ENCODE measurements at regions not wholly inside any gene's neighbourhood (a gene's known extent, or its start where the extent isn't known, plus 50 kb on each side); places are given as distances from the start of the nearest gene placed in this dataset.

DNA sequence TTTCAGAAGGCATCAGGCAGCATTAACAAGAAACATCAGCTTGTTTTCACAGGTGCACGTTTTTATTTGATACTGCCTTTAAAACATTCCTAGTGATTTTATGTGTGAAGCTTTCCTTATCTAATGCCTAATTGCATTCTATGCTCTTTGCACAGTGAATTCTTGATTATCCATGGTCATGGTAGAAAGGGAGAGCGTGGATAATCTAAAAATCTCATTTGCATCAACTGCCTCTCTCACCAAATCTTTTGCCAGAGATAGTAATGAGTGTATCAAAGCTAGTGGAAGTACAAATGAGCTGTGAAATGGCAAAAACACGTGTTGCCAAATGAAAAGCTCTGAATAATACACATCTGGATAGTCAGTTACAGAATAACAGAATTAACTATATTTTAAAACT lies 170.5 kb downstream of the NAA11 start:
- Histone ChIP-seq H3K27me3 (ENCODE audit: insufficient read depth, low read depth, severe bottlenecking) (no peaks in the 10 kb centered on the region), H3K4me3 (ENCODE audit: low read depth, low read length) (no peak overlapping the region), H3K27ac (no peak overlapping the region), H3K9me3 (ENCODE audit: severe bottlenecking) (peaks cover 5% of the 10 kb centered on the region), H3K36me3 (no peaks in the 10 kb centered on the region)
- no peak for DNase-seq
- TF ChIP-seq, protein P1, sequence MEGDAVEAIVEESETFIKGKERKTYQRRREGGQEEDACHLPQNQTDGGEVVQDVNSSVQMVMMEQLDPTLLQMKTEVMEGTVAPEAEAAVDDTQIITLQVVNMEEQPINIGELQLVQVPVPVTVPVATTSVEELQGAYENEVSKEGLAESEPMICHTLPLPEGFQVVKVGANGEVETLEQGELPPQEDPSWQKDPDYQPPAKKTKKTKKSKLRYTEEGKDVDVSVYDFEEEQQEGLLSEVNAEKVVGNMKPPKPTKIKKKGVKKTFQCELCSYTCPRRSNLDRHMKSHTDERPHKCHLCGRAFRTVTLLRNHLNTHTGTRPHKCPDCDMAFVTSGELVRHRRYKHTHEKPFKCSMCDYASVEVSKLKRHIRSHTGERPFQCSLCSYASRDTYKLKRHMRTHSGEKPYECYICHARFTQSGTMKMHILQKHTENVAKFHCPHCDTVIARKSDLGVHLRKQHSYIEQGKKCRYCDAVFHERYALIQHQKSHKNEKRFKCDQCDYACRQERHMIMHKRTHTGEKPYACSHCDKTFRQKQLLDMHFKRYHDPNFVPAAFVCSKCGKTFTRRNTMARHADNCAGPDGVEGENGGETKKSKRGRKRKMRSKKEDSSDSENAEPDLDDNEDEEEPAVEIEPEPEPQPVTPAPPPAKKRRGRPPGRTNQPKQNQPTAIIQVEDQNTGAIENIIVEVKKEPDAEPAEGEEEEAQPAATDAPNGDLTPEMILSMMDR (IDR thresholded peaks at IDR 0.05; ENCODE audit: low read depth, low read length): no peak

DNA sequence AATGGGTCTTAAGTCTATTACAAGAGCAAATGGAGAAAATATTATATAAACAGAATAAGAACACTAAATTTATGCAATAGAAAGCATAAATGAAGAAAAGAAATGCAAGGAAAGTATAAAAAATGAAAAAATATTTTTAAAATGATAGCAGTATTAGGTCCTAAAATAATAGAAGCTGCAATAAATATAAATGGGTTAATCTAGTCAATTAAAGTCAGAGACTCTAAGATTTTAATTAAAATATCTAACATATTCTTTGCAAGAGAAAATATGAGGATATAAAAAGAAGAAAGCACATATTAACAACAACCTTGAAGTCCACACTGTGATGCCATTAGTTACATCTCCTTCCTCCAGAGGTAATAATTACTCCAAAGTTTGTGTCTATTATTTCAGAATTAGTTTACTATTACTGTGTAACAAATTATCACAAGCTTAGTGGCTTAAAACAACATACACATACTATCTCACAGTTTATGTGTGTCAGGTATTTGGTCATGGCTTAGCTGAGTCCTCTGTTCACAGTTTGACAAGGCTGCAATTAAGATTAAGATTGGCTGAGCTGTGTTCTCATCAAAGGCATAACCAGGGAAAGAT lies 174.9 kb downstream of the NAA11 start:
- no peak overlapping the region for H3K4me3 ChIP-seq (ENCODE audit: low read depth, low read length)
- no peaks in the 10 kb centered on the region for H3K27me3 ChIP-seq (ENCODE audit: insufficient read depth, low read depth, severe bottlenecking)
- TF ChIP-seq, protein P1 (IDR thresholded peaks at IDR 0.05; ENCODE audit: low read depth, low read length): no peak
- DNase-seq: no peak
- peaks cover 5% of the 10 kb centered on the region for H3K9me3 ChIP-seq (ENCODE audit: severe bottlenecking)
- H3K36me3 ChIP-seq: no peaks in the 10 kb centered on the region
- H3K27ac ChIP-seq: no peak overlapping the region

DNA sequence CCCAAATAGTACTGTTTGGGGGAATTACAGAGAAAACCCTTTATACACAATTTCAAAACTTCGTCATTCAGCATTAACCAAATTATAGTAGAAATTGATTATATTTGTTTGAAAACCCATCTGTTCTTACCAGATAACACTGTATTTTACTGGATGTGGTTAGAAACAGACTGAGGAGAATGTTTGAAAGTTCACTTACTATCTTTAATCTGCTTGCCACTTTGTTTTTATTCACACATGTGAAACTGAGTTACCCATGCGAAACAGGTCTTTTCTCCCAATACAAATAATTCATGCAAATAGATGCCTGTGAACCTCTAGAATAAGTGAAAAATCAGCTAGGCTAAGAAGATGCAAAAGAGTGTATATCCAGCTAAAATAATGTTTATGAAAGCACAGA lies 177.5 kb downstream of the NAA11 start:
- Histone ChIP-seq H3K27me3 (ENCODE audit: insufficient read depth, low read depth, severe bottlenecking) (no peaks in the 10 kb centered on the region), H3K4me3 (ENCODE audit: low read depth, low read length) (no peak overlapping the region), H3K27ac (peak overlapping the region; percentile 89), H3K36me3 (no peaks in the 10 kb centered on the region), H3K9me3 (ENCODE audit: severe bottlenecking) (peaks cover 9% of the 10 kb centered on the region)
- DNase-seq: no peak
- TF ChIP-seq, protein P1 (IDR thresholded peaks at IDR 0.05; ENCODE audit: low read depth, low read length): no peak

DNA sequence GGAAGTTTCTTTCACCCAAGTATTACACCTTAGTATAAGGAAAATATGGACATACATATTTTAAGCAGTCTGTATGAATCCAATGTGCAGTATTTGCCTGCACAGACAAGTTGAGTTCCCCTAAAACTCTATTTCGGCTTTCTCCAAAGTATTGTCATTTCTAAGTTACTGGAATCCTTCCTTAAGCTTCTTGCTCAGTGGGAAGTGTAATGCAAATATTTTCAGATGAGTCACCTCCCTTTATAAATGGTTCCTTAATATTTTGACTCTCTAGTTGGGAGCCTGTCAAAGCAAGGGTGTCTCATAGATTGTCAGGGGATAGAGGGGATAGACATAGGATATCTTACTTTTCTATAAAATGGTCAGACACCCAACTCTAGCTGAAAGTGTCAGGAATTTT lies 178.6 kb downstream of the NAA11 start:
- H3K27me3 ChIP-seq (ENCODE audit: insufficient read depth, low read depth, severe bottlenecking): no peaks in the 10 kb centered on the region
- H3K36me3 ChIP-seq: no peaks in the 10 kb centered on the region
- DNase-seq: no peak
- H3K27ac ChIP-seq: peak overlapping the region; percentile 89
- no peak overlapping the region for H3K4me3 ChIP-seq (ENCODE audit: low read depth, low read length)
- H3K9me3 ChIP-seq (ENCODE audit: severe bottlenecking): peaks cover 15% of the 10 kb centered on the region
- TF ChIP-seq, protein P1 (IDR thresholded peaks at IDR 0.05; ENCODE audit: low read depth, low read length): no peak

DNA sequence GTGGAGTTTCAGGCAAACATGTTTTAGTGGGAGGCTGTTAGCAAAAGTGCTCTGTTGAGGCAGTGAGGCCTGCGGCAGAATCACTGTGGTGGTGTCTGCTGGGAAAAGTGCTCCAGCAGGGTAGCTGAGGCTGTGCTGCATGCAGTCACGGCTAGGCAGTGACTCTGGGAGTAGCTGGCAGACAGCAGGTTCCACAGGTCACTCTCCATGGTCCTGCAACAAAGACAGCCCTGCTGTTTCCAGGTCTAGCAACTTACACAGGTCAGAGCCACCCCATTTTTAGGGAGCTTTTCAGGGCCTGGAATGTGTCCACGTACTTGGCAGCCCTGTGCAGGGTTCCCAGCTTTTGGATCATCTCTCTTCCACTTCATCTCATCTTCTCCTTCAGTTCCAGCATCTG lies 184.3 kb downstream of the NAA11 start:
- H3K27ac ChIP-seq: no peak overlapping the region
- TF ChIP-seq, protein P1 (IDR thresholded peaks at IDR 0.05; ENCODE audit: low read depth, low read length): no peak
- no peaks in the 10 kb centered on the region for H3K27me3 ChIP-seq (ENCODE audit: insufficient read depth, low read depth, severe bottlenecking)
- H3K9me3 ChIP-seq (ENCODE audit: severe bottlenecking): peaks cover 12% of the 10 kb centered on the region
- H3K4me3 ChIP-seq (ENCODE audit: low read depth, low read length): no peak overlapping the region
- no peak for DNase-seq
- no peaks in the 10 kb centered on the region for H3K36me3 ChIP-seq

DNA sequence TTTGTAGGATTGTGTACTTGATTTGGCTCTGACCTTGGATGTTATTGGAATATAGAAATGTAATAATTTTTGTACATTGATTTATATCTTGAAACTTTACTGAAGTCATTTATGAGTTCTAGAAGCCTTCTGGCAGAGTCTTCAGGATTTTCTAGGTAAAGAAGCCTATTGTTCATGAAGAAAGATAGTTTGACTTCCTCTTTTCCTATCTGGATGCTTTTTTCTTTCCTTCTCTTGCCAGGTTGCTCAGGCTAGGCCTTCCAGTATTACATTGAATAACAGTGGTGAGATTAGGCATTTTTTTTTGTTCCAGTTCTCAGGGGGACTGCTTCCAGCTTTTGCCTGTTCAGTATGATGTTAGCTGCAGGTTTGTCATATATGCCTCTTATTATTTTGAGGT lies 191.1 kb downstream of the NAA11 start:
- H3K27ac ChIP-seq: no peak overlapping the region

More for the DNA sequence above, 191.1 kb downstream of the NAA11 start:
- no peak for DNase-seq
- no peaks in the 10 kb centered on the region for H3K27me3 ChIP-seq (ENCODE audit: insufficient read depth, low read depth, severe bottlenecking)
- H3K9me3 ChIP-seq (ENCODE audit: severe bottlenecking): no peaks in the 10 kb centered on the region
- TF ChIP-seq, protein P1 (IDR thresholded peaks at IDR 0.05; ENCODE audit: low read depth, low read length): no peak
- H3K4me3 ChIP-seq (ENCODE audit: low read depth, low read length): no peak overlapping the region
- H3K36me3 ChIP-seq: no peaks in the 10 kb centered on the region

All from WERI-Rb-1 (cell line).